Breast epithelium (tissue), 3 donors: ENCODE measurements at regions not wholly inside any gene's neighbourhood (a gene's known extent, or its start where the extent isn't known, plus 50 kb on each side); places are given as distances from the start of the nearest gene placed in this dataset.

Experiments used
- POLR2A ChIP-seq: fragments of 450-650 bp; IDR thresholded peaks from one replicate; pipeline ENCODE4 v1.6.1; 2016; ENCODE audit warnings: antibody characterized with exemption, mild to moderate bottlenecking, moderate library complexity
- TF ChIP-seq, protein P1 (sequence below), 3 donors: fragments of 450-650 bp; IDR thresholded peaks; one replicate each; pipeline ENCODE4 v1.5.1; 2016 to 2017; ENCODE audit warnings: antibody characterized with exemption in 3 of 3, mild to moderate bottlenecking in 3 of 3, moderate library complexity in 3 of 3

DNA sequence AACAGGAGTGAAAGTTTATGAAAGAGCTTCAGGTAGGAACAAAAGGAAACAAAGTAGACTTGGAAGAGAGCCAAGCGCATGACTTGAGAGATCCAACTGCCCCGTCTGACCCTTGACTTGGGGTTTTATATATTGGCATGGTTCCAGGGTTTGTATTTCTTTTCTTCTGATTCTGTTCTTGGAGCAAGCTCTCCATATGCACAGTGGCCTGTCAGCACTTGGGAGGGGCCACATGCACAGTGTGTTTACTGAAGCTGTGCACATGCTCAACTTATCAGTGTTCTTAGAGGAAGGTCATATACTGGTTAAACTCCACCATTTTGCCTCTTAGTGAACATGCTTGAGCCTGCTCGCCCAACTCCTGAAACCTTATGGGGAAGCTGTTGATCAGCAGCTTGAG, 953.7 kb downstream of the TFAP2A start:
- TF ChIP-seq POLR2A: no peak
- TF ChIP-seq, protein P1, sequence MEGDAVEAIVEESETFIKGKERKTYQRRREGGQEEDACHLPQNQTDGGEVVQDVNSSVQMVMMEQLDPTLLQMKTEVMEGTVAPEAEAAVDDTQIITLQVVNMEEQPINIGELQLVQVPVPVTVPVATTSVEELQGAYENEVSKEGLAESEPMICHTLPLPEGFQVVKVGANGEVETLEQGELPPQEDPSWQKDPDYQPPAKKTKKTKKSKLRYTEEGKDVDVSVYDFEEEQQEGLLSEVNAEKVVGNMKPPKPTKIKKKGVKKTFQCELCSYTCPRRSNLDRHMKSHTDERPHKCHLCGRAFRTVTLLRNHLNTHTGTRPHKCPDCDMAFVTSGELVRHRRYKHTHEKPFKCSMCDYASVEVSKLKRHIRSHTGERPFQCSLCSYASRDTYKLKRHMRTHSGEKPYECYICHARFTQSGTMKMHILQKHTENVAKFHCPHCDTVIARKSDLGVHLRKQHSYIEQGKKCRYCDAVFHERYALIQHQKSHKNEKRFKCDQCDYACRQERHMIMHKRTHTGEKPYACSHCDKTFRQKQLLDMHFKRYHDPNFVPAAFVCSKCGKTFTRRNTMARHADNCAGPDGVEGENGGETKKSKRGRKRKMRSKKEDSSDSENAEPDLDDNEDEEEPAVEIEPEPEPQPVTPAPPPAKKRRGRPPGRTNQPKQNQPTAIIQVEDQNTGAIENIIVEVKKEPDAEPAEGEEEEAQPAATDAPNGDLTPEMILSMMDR (IDR thresholded peaks at IDR 0.05): no peak
